Breast epithelium (tissue), 4 donors: ENCODE measurements at regions not wholly inside any gene's neighbourhood (a gene's known extent, or its start where the extent isn't known, plus 50 kb on each side); places are given as distances from the start of the nearest gene placed in this dataset.

Experiments
- DNase-seq, 2 donors: peaks; one replicate each; pipeline ENCODE4 v3.0.0-alpha.2; 2019; ENCODE audit warnings: low spot score in 2 of 2
- H3K27ac ChIP-seq, 2 donors: fragments of 200-600 bp; sonication (generic) in 1 of 2; one replicate each; pipeline ENCODE4 v1.5.1; 2016 to 2019; ENCODE audit warnings: mild to moderate bottlenecking in 1 of 2
- H3K27me3 ChIP-seq, 2 donors: fragments of 200-600 bp; sonication (generic) in 1 of 2; one replicate each; pipeline versions ENCODE4 v1.5.1 to v1.6.0; 2017 to 2019; ENCODE audit warnings: control low read depth in 1 of 2, mild to moderate bottlenecking in 1 of 2
- H3K36me3 ChIP-seq: fragments of 200-600 bp; one replicate; pipeline ENCODE4 v1.5.1; 2019
- H3K4me1 ChIP-seq, 2 donors: fragments of 200-600 bp; sonication (generic); one replicate each; pipeline ENCODE4 v1.5.1; 2016 to 2019; ENCODE audit warnings: control low read depth in 1 of 2
- H3K4me3 ChIP-seq, 3 donors: fragments of 200-600 bp; sonication (generic); 1 replicate in 2 of 3; 2 replicates in 1 of 3; pipeline ENCODE4 v1.5.1; 2016 to 2019; ENCODE audit warnings: mild to moderate bottlenecking in 3 of 3, moderate library complexity in 2 of 3
- H3K9me3 ChIP-seq, 2 donors: fragments of 200-600 bp; sonication (generic) in 1 of 2; one replicate each; pipeline ENCODE4 v1.5.1; 2016 to 2019; ENCODE audit warnings: control low read depth in 1 of 2
- POLR2A ChIP-seq: fragments of 450-650 bp; IDR thresholded peaks from one replicate; pipeline ENCODE4 v1.6.1; 2016; ENCODE audit warnings: antibody characterized with exemption, mild to moderate bottlenecking, moderate library complexity
- POLR2AphosphoS5 ChIP-seq, 3 donors: sonication (generic); formaldehyde crosslinking; IDR thresholded peaks; one replicate each; pipeline ENCODE4 v1.6.1; 2017; ENCODE audit warnings: antibody characterized with exemption in 3 of 3
- intact Hi-C: fragments of 100-400 bp; cut with DNase I; formaldehyde crosslinking; loops from one replicate; pipeline ENCODE4 v1.15.1; 2023; ENCODE audit warnings: low total_unique reads
- TF ChIP-seq, protein P1 (sequence below), 3 donors: fragments of 450-650 bp; IDR thresholded peaks; one replicate each; pipeline ENCODE4 v1.5.1; 2016 to 2017; ENCODE audit warnings: antibody characterized with exemption in 3 of 3, mild to moderate bottlenecking in 3 of 3, moderate library complexity in 3 of 3

DNA sequence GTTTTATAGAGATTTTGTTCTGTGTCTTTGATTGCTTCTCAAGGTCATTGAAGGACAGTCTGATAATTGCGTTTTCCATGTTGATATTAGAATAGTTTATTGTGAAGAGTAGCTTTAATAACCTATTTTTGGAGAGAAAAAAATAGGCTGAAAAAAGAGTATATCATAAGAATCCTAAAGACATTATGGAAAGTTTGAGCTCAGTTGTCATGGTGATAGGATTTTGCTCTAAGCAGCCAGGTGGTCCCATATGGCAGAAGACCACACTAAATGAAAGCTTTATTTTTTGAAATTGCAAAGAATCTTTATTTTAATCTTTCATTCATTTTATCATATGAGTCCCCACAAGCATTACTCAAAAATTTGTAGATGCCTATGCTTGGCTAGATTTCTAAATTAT is 358.9 kb upstream of the NAV3 start:
- no peaks in the 10 kb centered on the region for H3K9me3 ChIP-seq
- intact Hi-C loops = no loop called here
- no peak overlapping the region for H3K27ac ChIP-seq
- no peaks in the 10 kb centered on the region for H3K4me1 ChIP-seq
- no peak for TF ChIP-seq POLR2A
- no peak for TF ChIP-seq POLR2AphosphoS5 (IDR thresholded peaks at IDR 0.05)
- TF ChIP-seq, protein P1, sequence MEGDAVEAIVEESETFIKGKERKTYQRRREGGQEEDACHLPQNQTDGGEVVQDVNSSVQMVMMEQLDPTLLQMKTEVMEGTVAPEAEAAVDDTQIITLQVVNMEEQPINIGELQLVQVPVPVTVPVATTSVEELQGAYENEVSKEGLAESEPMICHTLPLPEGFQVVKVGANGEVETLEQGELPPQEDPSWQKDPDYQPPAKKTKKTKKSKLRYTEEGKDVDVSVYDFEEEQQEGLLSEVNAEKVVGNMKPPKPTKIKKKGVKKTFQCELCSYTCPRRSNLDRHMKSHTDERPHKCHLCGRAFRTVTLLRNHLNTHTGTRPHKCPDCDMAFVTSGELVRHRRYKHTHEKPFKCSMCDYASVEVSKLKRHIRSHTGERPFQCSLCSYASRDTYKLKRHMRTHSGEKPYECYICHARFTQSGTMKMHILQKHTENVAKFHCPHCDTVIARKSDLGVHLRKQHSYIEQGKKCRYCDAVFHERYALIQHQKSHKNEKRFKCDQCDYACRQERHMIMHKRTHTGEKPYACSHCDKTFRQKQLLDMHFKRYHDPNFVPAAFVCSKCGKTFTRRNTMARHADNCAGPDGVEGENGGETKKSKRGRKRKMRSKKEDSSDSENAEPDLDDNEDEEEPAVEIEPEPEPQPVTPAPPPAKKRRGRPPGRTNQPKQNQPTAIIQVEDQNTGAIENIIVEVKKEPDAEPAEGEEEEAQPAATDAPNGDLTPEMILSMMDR (IDR thresholded peaks at IDR 0.05) = no peak
- H3K4me3 ChIP-seq = no peak overlapping the region
- H3K36me3 ChIP-seq = no peaks in the 10 kb centered on the region
- no peaks in the 10 kb centered on the region for H3K27me3 ChIP-seq
- DNase-seq = no peak

DNA sequence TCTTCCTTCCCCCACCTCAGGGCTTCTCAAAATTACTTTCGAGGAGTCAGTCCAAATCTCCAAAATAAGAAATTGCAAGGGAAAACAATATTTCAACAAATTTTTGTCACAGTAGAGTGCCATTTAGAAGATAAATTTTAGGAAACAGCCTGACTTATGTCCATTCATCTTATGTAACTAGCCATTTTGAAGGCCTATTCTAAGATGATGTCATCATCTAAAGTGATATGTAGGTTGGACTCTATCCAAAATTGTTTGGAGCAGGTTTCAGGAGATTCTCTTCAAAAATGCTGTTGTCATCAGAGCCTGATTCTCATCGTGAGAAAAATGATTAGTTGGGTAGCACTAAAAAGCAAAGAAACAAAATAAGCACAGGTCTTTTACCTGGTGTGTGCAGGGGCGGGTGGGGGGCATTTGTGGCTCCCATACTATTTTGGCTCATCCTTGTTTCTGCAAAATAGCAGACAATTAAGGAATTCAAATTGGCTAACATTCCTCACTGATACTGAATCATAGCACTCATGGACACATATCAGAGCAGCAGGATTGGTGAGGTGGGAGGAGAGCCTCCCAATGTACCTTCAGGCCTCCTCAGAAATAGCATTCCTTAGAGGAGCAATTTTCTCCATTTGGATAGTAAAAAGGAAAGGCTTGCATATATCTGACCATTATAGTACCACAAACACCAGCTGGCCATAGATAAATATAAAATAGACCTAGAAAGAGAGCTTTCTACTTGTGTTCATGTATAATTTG is 360.9 kb upstream of the NAV3 start:
- intact Hi-C loops = no loop called here
- Histone ChIP-seq H3K36me3 (no peaks in the 10 kb centered on the region), H3K4me1 (no peaks in the 10 kb centered on the region), H3K27me3 (no peaks in the 10 kb centered on the region), H3K4me3 (no peak overlapping the region), H3K27ac (no peak overlapping the region), H3K9me3 (no peaks in the 10 kb centered on the region)
- TF ChIP-seq, protein P1 (IDR thresholded peaks at IDR 0.05) = no peak
- no peak for TF ChIP-seq POLR2A
- TF ChIP-seq POLR2AphosphoS5 (IDR thresholded peaks at IDR 0.05) = no peak
- DNase-seq = no peak

DNA sequence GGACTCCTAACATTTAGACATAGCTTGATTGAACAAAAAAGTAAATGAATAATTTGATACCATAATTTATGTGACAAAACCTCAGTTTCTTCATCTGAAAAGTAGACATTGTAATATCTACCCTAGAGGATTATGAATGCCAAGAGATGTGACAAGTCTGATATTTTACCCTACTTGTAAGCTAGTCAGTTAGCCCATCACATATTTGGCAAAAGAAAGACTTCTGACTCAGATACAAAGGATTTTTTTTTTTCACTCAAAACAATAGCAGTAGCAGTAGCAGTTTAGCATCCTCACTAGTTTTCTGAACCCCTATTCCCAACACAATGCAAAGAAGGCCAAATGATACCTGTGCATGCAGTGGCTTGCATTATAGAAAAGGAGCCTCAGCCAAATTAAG is 377.3 kb upstream of the E2F7 start:
- Histone ChIP-seq H3K36me3 (no peaks in the 10 kb centered on the region), H3K4me3 (no peak overlapping the region), H3K9me3 (no peaks in the 10 kb centered on the region), H3K4me1 (no peaks in the 10 kb centered on the region), H3K27me3 (no peaks in the 10 kb centered on the region), H3K27ac (no peak overlapping the region)
- TF ChIP-seq POLR2A (no peak), POLR2AphosphoS5 (IDR thresholded peaks at IDR 0.05) (no peak)
- TF ChIP-seq, protein P1 (IDR thresholded peaks at IDR 0.05) = no peak
- intact Hi-C loops = no loop called here
- DNase-seq = no peak

DNA sequence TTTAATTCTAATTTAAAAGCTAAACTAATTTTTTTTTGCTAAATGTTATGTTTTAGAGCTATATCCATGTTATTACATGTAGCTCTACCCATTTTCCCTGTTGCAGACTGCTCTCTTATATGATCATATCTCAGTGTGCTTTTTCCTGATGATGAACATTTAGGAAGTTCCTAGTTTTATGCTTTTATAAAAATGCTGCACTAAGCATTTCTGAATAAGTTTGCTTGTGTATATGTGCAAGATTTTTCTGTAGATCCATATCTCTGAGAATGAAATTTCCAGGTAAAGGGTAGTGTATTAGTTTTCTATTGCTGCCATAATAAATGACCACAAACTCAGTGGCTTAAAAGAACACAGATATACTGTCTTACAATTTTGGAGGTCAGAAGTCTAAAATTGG is 374.4 kb upstream of the E2F7 start:
- no peaks in the 10 kb centered on the region for H3K27me3 ChIP-seq
- no peaks in the 10 kb centered on the region for H3K36me3 ChIP-seq
- no peaks in the 10 kb centered on the region for H3K9me3 ChIP-seq
- H3K4me3 ChIP-seq = no peak overlapping the region
- intact Hi-C loops = no loop called here
- no peaks in the 10 kb centered on the region for H3K4me1 ChIP-seq
- DNase-seq = no peak
- H3K27ac ChIP-seq = no peak overlapping the region
- TF ChIP-seq POLR2A (no peak), POLR2AphosphoS5 (IDR thresholded peaks at IDR 0.05) (no peak)
- TF ChIP-seq, protein P1 (IDR thresholded peaks at IDR 0.05) = no peak

DNA sequence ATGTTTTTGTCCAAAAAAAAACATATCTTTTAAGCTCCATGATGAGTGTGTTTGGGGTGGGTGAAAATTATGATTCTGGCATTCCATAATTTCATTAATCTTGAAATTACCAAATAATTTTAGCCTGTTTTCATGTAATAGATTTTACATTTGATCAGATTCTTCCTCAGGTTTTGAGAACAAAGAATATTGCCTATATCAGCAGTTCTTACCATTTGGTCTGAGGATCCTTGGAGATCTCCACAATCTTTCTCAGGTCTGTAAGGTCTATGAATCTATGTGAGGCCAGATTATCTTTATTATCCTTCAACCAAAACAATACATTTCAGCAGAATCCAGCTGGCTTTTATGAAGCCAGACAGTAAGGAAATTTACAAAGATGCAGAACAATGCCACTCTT is 373.3 kb upstream of the E2F7 start:
- intact Hi-C loops = no loop called here
- H3K9me3 ChIP-seq = no peaks in the 10 kb centered on the region
- TF ChIP-seq, protein P1 (IDR thresholded peaks at IDR 0.05) = no peak
- no peak for TF ChIP-seq POLR2A
- TF ChIP-seq POLR2AphosphoS5 (IDR thresholded peaks at IDR 0.05) = no peak

More for the DNA sequence above, 373.3 kb upstream of the E2F7 start:
- DNase-seq = no peak
- Histone ChIP-seq H3K36me3 (no peaks in the 10 kb centered on the region), H3K4me3 (no peak overlapping the region), H3K27me3 (no peaks in the 10 kb centered on the region), H3K4me1 (no peaks in the 10 kb centered on the region), H3K27ac (no peak overlapping the region)
